Hematopoietic multipotent progenitor cell (in vitro differentiated cells): ENCODE measurements at regions not wholly inside any gene's neighbourhood (a gene's known extent, or its start where the extent isn't known, plus 50 kb on each side); places are given as distances from the start of the nearest gene placed in this dataset.
"Not testable (repeated sequence)": the region's sequence is repeated elsewhere in the genome, so short reads cannot be mapped to it uniquely, and the experiment has no call there.

Source experiments
- DNase-seq, 3 donors: peaks; one replicate each; pipeline ENCODE4 v3.0.0-alpha.2; 2011 to 2015; ENCODE audit warnings: low read depth in 2 of 3, low spot score in 2 of 3

GRCh38 chr1:66455446-66455845 lies 78.5 kb upstream of the SGIP1 start:
- DNase-seq, result no peak

- DNase-seq, result no peak
These were observed 73.2 kb upstream of the SGIP1 start for GRCh38 chr1:66460776-66461175.

GRCh38 chr1:66462313-66462712 lies 71.6 kb upstream of the SGIP1 start:
- no peak for DNase-seq

- DNase-seq, result no peak
These were observed 69.6 kb upstream of the SGIP1 start for GRCh38 chr1:66464351-66464750.

- DNase-seq, result no peak
These were observed 69.2 kb upstream of the SGIP1 start for GRCh38 chr1:66464802-66465201.

GRCh38 chr1:66466695-66467094 lies 67.3 kb upstream of the SGIP1 start:
- DNase-seq, result not testable (repeated sequence)

- DNase-seq, result no peak
These were observed 65.2 kb upstream of the SGIP1 start for GRCh38 chr1:66468722-66469121.

GRCh38 chr1:66475940-66476339 lies 58.0 kb upstream of the SGIP1 start:
- DNase-seq, result no peak

- no peak for DNase-seq
These were observed 57.2 kb upstream of the SGIP1 start for GRCh38 chr1:66476774-66477173.

GRCh38 chr1:66478116-66478515 lies 55.8 kb upstream of the SGIP1 start:
- DNase-seq, result no peak

GRCh38 chr1:66480162-66480561 lies 53.8 kb upstream of the SGIP1 start:
- no peak for DNase-seq

- not testable (repeated sequence) for DNase-seq
These were observed 52.7 kb upstream of the SGIP1 start for GRCh38 chr1:66481215-66481614.
